GM12864 (cell line): ENCODE measurements at regions not wholly inside any gene's neighbourhood (a gene's known extent, or its start where the extent isn't known, plus 50 kb on each side); places are given as distances from the start of the nearest gene placed in this dataset.
A peak's percentile ranks its signal among the peaks of the same experiment; 100 is the strongest.

Source experiments
- DNase-seq: peaks from one replicate; pipeline ENCODE4 v3.0.0-alpha.2; 2011; ENCODE audit warnings: low read depth
- H3K4me3 ChIP-seq: 2 replicates; pipeline ENCODE4 v1.5.1; 2011; ENCODE audit warnings: mild to moderate bottlenecking, low read depth, low read length, control low read depth
- CTCF ChIP-seq: IDR thresholded peaks from 2 replicates; pipeline ENCODE4 v1.5.1; 2011; ENCODE audit warnings: low read depth, mild to moderate bottlenecking, moderate library complexity, low read length, control low read depth, inconsistent platforms; ENCODE audit errors: missing control alignments

DNA sequence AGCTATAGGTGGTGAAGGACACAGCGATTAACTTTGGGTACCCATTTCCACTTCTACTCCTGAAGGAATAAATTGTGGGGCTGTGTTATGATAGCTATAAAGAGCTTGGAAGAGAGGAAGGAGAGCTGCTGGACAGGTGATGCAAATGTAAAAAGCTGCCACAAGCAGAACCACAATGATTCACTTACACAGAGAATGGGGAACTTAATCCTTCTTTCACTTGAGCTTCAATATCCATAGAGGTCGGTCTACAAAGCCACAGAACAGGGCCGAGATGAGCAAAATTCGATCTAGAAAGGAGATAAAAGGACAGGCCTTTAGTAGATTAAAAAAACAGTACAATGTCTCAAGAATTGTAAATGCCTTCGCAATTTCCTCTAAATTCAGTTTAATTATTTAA, 831.1 kb downstream of the LRFN5 start:
- no peak for TF ChIP-seq CTCF
- no peak for DNase-seq
- H3K4me3 ChIP-seq: no peak overlapping the region

DNA sequence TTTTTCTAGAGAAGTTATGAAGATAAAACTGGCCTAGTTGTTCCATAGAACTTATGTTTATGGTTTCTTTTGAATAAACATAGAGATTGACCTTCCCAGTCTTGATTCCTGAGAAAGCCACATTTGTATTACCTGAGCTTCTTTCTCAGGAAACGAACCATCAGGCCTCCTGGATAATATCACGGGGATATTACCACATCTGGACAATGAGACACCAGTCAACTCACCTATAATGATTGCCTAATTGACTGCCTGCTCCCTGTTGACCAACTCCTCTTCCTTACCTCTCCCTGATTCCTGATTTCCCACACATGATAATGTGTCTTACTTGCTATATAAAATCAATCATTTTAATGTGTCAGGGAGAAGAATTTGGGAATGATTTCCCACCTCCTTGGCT, 822.7 kb downstream of the LRFN5 start:
- no peak for DNase-seq
- no peak overlapping the region for H3K4me3 ChIP-seq
- no peak for TF ChIP-seq CTCF

DNA sequence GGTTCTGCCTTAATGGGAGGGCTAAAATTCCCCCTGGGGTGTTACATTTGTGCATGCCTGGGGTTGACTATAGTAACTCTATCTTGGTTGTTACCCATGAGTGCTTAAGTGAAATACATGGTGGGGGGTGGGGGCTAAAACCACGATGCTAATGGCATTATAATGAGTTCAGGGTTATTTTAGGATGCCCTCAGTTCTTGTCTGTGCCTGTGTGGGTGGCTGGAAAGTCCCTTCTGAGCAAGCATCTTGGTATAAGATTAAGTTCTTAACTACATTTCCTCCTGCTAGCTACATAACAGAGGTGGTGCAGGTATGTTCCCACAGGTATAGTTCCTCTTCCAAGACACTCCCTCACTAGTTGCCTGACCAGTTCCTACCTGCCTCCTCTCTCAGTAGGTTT, 822.3 kb downstream of the LRFN5 start:
- no peak overlapping the region for H3K4me3 ChIP-seq
- peak; percentile 34 for DNase-seq
- TF ChIP-seq CTCF: no peak

DNA sequence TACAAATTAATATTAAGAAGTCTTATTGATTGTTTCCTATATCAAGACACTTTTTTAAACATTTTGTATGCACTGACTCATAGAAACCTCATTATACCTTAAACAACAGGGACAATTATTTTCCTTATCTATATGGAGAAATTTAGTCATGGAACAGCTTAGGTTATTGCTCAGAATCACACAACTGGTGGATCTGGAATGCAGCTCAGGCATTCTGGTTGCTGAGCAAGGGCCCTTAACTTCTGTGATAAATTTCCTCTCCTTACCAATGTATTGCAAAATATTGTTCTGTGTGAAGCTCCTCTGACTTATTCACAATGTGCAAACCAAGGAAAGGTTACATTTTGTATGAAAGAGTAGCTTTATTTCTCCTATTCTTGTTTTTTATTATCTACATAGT, 817.8 kb downstream of the LRFN5 start:
- DNase-seq: no peak
- no peak overlapping the region for H3K4me3 ChIP-seq
- no peak for TF ChIP-seq CTCF

GRCh38 chr14:42421377-42422078, 814.9 kb downstream of the LRFN5 start:
- no peak for TF ChIP-seq CTCF
- no peak overlapping the region for H3K4me3 ChIP-seq
- DNase-seq: no peak

GRCh38 chr14:42420071-42420470, 813.4 kb downstream of the LRFN5 start:
- H3K4me3 ChIP-seq: no peak overlapping the region
- no peak for TF ChIP-seq CTCF
- DNase-seq: no peak

- no peak overlapping the region for H3K4me3 ChIP-seq
- no peak for TF ChIP-seq CTCF
- no peak for DNase-seq
Observed at GRCh38 chr14:42407153-42407552, 800.5 kb downstream of the LRFN5 start.
